ENCODE measurements at regions not wholly inside any gene's neighbourhood (a gene's known extent, or its start where the extent isn't known, plus 50 kb on each side); places are given as distances from the start of the nearest gene placed in this dataset.
A peak's percentile ranks its signal among the peaks of the same experiment; 100 is the strongest.

DNA sequence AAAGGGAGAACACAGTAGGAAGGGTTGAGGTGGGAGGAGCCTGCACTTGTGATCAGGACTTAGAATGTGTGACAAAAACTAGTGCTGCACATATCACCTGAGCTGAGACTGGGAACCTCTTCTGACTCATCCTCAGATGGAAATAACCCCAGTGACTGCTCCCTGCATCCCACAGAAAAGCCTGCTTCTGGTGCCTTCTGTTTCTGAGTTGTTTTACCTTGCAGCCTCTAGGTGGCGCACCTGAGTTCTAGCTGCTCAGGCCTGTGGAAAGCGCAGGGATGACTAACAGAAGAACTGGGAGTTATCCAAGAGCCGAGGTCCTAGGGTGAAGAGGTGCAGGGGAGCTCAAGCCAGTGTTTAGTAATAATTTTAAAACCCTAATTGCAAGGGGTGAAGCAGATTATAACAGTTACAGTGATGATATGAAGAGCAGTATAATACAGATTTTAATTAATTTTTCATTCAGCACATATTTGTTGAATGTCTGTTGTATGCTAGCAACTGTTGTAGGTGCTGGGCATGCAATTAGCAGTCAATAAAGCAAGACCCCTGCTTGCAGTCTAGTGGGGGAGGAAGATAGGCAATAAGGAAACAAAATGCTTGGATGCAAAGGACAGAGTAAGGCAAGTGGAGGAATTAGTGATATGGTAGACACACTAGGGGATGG, 302.5 kb downstream of the DHX35 start:
- DNase-seq (ENCODE audit: low read depth): peak; percentile 4

DNA sequence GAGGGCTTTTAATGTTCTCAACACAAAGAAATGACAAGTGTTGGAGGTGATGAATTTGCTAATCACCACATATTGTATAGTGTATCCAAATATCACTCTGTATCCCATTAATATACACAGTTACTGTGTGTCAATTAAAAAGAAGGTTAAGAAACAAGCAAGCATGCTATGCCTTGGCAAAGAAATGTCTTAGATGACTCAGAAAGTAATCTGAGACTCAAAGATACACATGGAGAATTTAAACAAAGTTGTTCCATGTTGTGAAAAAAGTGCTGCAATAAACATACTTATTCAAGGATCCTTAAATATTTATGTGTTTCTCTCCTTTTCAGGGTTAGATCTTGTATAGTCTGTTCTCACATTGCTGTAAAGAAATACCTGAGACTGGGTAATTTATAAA, 300.9 kb downstream of the DHX35 start:
- no peak for DNase-seq (ENCODE audit: low read depth)

- DNase-seq (ENCODE audit: low read depth): no peak
Measured at GRCh38 chr20:39259808-39260207, 297.7 kb downstream of the DHX35 start.

- no peak for DNase-seq (ENCODE audit: low read depth)
Measured at GRCh38 chr20:39259010-39259803, 297.1 kb downstream of the DHX35 start.

GRCh38 chr20:39258253-39258652, 296.1 kb downstream of the DHX35 start:
- no peak for DNase-seq (ENCODE audit: low read depth)

- DNase-seq (ENCODE audit: low read depth): no peak
Measured at GRCh38 chr20:39253051-39253755, 291.1 kb downstream of the DHX35 start.

DNA sequence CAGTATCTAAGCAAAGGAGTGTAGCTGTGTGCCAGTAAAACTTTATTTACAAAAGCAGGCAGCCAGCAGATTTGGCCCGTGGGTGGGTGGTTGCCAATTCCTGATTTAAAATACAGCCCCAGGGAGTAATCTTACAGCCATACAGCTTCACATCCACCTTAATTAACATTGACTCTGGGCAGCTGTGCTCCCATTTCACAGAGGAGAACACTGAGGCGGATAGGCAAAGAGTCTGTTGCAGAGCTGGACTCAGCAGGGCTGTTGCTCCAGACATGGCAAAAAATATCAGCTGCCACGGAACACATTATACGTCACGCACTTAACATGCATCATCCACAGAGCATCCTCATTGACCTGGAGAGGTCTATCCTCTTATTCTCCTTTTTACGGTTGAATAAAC, 289.9 kb downstream of the DHX35 start:
- DNase-seq (ENCODE audit: low read depth): no peak

GRCh38 chr20:39249798-39250197, 287.7 kb downstream of the DHX35 start:
- DNase-seq (ENCODE audit: low read depth): no peak

- no peak for DNase-seq (ENCODE audit: low read depth)
Measured at GRCh38 chr20:39248862-39249485, 286.8 kb downstream of the DHX35 start.

DNA sequence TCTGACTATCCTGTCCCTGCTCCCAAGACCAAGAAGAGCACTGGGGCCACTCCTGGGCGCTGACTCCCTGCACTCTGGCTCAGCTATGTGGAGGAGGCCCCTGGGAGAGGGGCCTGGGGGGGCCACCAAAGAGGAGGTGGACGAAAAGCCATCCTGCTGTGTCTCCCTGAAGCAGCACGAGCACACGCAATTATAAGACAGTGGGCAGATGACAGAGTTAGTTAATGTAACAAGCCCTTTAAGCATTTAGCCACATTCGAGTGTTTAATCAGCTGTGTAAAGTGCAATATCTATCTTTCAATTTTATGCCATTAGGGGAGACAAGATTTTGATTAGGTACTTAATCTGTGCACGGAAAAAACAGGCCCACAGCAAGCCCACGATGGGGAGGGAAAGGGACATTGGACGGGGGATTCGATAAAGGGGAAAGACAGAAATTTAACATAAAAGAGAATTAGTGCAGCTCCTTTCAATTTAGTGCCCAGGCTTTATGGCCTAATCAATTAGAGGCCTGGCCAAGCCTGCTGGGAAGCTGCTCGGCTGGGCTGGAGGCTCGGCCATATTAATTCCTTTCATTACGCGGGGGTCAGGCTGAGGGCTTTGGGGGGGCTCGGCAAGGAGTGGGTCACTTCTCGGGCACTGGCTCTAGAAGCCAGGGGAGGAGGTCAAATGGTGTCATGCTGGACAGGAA, 286.2 kb downstream of the DHX35 start:
- DNase-seq (ENCODE audit: low read depth): no peak

GRCh38 chr20:39246436-39246835, 284.3 kb downstream of the DHX35 start:
- DNase-seq (ENCODE audit: low read depth): no peak

GRCh38 chr20:39245685-39246311, 283.7 kb downstream of the DHX35 start:
- no peak for DNase-seq (ENCODE audit: low read depth)

GRCh38 chr20:39243962-39244361, 281.8 kb downstream of the DHX35 start:
- no peak for DNase-seq (ENCODE audit: low read depth)

GRCh38 chr20:39242614-39243013, 280.5 kb downstream of the DHX35 start:
- DNase-seq (ENCODE audit: low read depth): no peak

GRCh38 chr20:39234520-39235095, 272.5 kb downstream of the DHX35 start:
- DNase-seq (ENCODE audit: low read depth): no peak

- DNase-seq (ENCODE audit: low read depth): no peak
Measured at GRCh38 chr20:39233755-39234154, 271.6 kb downstream of the DHX35 start.

DNA sequence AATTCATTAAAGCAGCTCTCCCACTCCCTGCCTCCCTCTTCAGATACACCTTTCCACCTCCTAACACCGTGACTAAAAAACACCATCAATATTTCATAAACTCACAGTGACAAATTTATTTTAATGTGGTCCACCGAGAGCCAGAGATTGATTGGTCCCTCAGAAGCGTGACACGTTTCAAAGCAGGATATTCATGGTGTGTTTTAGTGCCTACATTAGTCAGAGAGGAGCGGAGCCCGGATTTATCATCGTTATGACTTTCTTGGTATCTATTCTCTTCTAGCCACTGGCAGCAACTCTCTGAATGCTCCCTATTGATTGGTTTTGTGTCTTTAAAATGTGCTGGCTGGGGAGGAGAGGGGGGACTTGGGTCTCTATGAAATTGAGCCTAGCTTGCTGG, 265.3 kb downstream of the DHX35 start:
- DNase-seq (ENCODE audit: low read depth): no peak

DNA sequence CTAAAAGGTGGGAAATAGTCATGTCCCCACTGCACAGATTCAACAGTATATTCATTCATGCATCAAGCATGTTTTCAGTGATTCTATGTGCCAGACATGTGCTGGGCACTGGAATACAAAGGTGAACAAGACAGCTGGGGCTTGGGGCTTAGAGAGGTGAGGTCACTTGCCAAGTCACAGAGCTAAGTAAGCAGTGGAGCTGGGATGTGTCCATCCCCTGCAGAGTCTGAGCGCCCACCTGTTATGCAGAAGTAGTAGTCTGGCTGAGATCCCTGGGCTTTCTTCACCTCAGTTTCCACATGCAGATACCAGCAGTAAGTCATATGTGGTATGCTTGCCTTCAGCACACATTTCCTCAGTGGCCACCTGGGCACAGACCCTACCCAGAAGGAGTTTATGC, 263.8 kb downstream of the DHX35 start:
- DNase-seq (ENCODE audit: low read depth): no peak

DNA sequence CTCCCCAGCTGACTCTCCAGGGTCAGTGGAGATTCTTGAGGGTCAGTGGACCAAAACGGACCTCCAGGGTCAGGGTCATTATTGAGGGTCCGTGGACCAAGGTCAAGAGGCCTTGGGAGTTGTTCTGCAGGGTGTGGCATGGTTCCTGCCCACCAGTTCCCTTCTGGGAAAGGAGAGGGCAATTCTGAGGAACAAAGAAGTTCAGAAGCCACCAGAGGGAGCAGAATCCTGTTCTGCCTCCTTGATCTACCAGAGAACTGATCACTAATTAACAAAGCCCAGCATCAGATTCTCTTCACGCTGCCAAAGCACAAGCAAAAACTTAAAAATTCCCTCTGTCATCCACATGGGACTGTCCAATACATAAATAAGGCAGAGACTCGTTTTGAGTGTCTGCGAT, 263.4 kb downstream of the DHX35 start:
- no peak for DNase-seq (ENCODE audit: low read depth)

GRCh38 chr20:39222101-39222500, 260.0 kb downstream of the DHX35 start:
- DNase-seq (ENCODE audit: low read depth): no peak

DNA sequence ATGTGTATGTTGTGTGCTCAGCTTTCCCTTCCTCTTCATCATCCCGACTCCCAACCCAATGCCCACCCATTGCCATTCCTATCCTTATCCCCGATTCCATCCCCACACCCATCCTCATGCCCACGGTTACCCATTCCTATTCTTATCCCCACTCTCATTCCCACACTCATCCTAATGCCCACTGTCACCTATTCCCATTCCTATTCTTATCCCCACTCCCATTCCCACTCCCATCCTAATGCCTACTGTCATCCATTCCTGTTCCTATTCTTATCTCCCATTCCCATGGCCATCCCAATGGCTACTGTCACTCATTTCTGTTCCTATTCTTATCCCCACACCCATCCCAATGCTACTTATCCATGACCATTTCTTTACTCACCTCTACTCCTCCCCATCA, 254.1 kb downstream of the DHX35 start:
- no peak for DNase-seq (ENCODE audit: low read depth)

All from stimulated activated CD4-positive, alpha-beta T cell treated with anti-CD3 and anti-CD28 coated beads, Interleukin-2, amount 100 ng/mL, for 4 hours (primary cell).